Retinal pigment epithelial cell (primary cell): ENCODE measurements at regions not wholly inside any gene's neighbourhood (a gene's known extent, or its start where the extent isn't known, plus 50 kb on each side); places are given as distances from the start of the nearest gene placed in this dataset.
"Not testable (repeated sequence)": the region's sequence is repeated elsewhere in the genome, so short reads cannot be mapped to it uniquely, and the experiment has no call there.

Experiments
- DNase-seq: peaks from one replicate; pipeline ENCODE4 v3.0.0-alpha.2; 2010; ENCODE audit warnings: low read depth
- H3K4me3 ChIP-seq: 2 replicates; pipeline ENCODE4 v1.5.1; 2011; ENCODE audit warnings: mild to moderate bottlenecking, low read length, control low read depth, moderate library complexity
- CTCF ChIP-seq: conservative IDR thresholded peaks from 2 replicates; pipeline ENCODE4 v1.5.1; 2011; ENCODE audit warnings: low read depth, low read length, control low read depth, inconsistent platforms

GRCh38 chr6:15160812-15161211 is 85.1 kb upstream of the JARID2 start:
- no peak for TF ChIP-seq CTCF
- H3K4me3 ChIP-seq: no peak overlapping the region
- DNase-seq: no peak

GRCh38 chr6:15164855-15165254 is 81.0 kb upstream of the JARID2 start:
- not testable (repeated sequence) for H3K4me3 ChIP-seq, DNase-seq

- no peak overlapping the region for H3K4me3 ChIP-seq
- TF ChIP-seq CTCF: no peak
- DNase-seq: no peak
Observed at GRCh38 chr6:15166121-15166520, 79.7 kb upstream of the JARID2 start.

GRCh38 chr6:15170126-15170525 is 75.7 kb upstream of the JARID2 start:
- DNase-seq: no peak
- H3K4me3 ChIP-seq: no peak overlapping the region
- no peak for TF ChIP-seq CTCF

- no peak overlapping the region for H3K4me3 ChIP-seq
- TF ChIP-seq CTCF: no peak
- DNase-seq: no peak
Observed at GRCh38 chr6:15171026-15171425, 74.8 kb upstream of the JARID2 start.

- no peak for TF ChIP-seq CTCF
- no peak overlapping the region for H3K4me3 ChIP-seq
- DNase-seq: no peak
Observed at GRCh38 chr6:15176816-15177370, 69.0 kb upstream of the JARID2 start.

GRCh38 chr6:15183979-15184378 is 61.9 kb upstream of the JARID2 start:
- DNase-seq: no peak
- TF ChIP-seq CTCF: no peak

GRCh38 chr6:15184441-15184861 is 61.4 kb upstream of the JARID2 start:
- no peak for TF ChIP-seq CTCF
- no peak for DNase-seq
- no peak overlapping the region for H3K4me3 ChIP-seq

More at GRCh38 chr6:15183979-15184378, 61.9 kb upstream of the JARID2 start:
- no peak overlapping the region for H3K4me3 ChIP-seq

GRCh38 chr6:15185111-15185510 is 60.8 kb upstream of the JARID2 start:
- not testable (repeated sequence) for DNase-seq

GRCh38 chr6:15193451-15193850 is 52.4 kb upstream of the JARID2 start:
- DNase-seq, H3K4me3 ChIP-seq: not testable (repeated sequence)

More at GRCh38 chr6:15185111-15185510, 60.8 kb upstream of the JARID2 start:
- not testable (repeated sequence) for H3K4me3 ChIP-seq
